ENCODE measurements at regions not wholly inside any gene's neighbourhood (a gene's known extent, or its start where the extent isn't known, plus 50 kb on each side); places are given as distances from the start of the nearest gene placed in this dataset.
"Not testable (repeated sequence)": the region's sequence is repeated elsewhere in the genome, so short reads cannot be mapped to it uniquely, and the experiment has no call there.

DNA sequence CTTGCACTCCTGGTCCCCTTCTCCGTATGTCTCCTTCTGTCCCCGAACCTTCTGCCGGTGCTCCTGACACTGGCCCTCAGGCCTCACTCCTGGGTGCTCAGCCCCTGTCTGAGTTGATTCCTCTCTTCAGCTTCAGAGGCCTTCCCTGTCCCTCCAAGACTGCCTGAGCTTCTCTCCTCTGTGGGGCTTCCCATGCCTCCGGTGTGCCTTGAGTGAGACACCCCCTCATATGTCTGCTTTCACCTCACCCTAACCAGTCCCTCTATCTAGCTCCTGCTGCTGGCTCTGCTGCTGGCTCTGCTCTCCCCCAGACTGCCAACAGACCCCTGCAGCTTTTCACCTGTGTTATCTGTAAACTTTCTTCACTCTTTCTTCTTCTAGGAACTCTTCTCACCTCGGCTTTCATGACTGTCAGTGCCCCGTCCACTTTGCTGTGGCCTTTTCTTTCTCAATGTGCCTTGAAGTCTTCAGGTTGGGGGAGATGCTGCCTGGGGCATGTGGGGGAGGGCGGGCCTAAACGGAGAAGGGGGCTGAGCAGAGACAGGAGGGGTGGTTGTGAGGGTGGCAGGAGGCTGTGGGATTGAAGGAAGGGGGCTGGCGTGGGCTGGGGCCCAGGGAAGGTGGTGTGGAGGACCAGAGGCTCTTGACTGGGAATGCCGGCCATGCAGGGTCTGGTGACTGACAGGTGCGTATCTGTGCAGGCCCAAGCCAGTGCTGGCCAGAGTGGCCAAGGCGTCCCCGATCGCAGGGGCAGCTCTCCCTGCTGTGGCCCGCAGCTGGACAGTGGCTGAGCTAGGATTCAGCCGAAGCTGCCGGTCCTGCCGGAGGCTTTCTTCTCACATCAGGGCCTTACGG is 81.3 kb downstream of the METRNL start:
- TF ChIP-seq, protein P1, sequence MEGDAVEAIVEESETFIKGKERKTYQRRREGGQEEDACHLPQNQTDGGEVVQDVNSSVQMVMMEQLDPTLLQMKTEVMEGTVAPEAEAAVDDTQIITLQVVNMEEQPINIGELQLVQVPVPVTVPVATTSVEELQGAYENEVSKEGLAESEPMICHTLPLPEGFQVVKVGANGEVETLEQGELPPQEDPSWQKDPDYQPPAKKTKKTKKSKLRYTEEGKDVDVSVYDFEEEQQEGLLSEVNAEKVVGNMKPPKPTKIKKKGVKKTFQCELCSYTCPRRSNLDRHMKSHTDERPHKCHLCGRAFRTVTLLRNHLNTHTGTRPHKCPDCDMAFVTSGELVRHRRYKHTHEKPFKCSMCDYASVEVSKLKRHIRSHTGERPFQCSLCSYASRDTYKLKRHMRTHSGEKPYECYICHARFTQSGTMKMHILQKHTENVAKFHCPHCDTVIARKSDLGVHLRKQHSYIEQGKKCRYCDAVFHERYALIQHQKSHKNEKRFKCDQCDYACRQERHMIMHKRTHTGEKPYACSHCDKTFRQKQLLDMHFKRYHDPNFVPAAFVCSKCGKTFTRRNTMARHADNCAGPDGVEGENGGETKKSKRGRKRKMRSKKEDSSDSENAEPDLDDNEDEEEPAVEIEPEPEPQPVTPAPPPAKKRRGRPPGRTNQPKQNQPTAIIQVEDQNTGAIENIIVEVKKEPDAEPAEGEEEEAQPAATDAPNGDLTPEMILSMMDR (IDR thresholded peaks at IDR 0.05; ENCODE audit: extremely low read depth, missing control alignments), result no peak
- no peak for DNase-seq (ENCODE audit: low spot score)

DNA sequence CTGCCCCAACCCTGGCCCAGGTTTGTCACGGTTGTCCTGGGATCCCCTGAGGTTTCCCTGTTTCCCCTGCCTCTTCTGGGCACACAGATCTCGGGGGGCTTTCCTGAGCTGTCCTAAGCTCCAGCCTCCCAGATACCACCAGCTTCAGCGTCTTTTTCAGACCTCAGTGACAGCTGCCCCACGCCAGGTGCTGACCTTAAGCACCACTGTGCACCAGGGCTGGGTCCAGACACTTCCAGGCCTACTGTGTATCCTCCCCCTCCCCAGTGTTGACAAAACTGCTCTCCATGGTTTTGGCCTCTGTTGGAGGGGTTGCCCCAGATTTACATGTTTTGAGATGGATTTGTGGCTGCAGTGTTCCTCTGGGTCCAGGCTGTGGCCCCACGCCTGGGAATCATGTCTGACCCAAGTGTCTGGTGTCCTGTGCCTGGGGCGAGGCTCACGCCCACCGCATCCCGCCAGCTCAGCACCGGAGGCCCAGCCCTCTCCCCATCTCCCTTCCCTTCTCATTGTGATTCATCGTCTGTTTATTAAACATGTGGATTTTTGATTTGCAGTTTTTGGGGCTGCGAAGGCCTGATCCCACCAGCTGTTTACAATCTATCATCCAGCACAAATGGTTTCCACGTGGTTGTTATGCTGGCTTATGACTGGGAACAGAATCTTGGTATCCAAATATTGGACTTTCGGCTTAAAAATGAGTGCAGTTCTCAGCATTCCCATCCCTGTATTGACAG is 82.1 kb downstream of the METRNL start:
- DNase-seq (ENCODE audit: low spot score), result no peak

DNA sequence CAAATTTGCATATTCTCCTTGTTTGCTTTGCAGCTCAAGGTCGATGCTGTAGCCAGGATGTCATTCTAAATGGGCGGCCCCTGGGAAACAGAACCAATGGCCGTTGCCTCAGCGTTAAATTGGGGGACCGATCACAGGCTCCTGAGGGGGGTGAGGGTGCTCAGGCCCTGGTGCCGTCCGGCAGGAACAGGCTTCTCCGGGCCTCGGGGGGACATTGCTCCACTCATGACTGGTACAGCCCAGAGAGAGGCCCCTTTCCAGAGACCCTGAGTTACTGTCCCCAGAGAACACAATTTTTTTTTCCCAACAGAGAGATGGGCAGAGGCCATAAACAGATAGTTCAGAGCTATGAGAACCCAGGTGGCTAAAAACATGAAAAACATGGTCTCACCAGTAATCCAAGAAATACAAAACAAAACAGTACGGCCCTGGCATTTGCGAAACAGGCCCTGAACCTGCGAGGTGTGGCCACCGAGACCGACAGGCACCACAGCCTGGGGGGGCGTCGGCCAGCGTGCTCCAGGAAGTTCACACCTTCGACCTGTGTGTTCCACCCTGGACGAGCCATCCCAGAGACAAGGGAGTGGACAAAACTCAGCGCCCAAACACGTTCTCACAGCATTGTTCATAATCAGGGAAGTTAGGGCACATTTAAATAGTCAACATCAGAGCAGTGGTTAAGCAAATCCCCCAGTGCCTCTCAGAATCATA is 82.8 kb downstream of the METRNL start:
- TF ChIP-seq, protein P1 (IDR thresholded peaks at IDR 0.05; ENCODE audit: extremely low read depth, missing control alignments), result no peak
- no peak for DNase-seq (ENCODE audit: low spot score)

More for the DNA sequence above, 82.1 kb downstream of the METRNL start:
- TF ChIP-seq, protein P1 (IDR thresholded peaks at IDR 0.05; ENCODE audit: extremely low read depth, missing control alignments), result no peak

DNA sequence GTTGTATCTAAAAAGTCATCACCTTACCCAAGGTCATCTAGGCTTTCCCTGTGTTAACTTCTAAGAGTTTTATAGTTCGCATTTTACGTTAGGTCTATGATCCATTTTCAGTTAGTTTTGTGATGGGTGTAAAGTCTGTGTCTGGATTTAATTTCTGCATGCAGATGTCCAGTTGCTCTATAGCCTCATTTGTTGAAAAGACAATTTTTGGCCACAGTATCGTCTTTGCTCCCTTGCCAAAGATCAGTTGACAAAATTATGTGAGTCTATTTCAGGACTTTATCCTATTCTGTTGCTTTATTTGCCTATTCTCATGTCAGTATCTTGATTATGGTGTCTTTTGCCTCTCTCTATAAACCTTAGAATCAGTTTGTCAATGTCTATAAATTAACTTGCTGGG is 85.1 kb downstream of the METRNL start:
- no peak for DNase-seq (ENCODE audit: low spot score)
- TF ChIP-seq, protein P1 (IDR thresholded peaks at IDR 0.05; ENCODE audit: extremely low read depth, missing control alignments), result no peak

DNA sequence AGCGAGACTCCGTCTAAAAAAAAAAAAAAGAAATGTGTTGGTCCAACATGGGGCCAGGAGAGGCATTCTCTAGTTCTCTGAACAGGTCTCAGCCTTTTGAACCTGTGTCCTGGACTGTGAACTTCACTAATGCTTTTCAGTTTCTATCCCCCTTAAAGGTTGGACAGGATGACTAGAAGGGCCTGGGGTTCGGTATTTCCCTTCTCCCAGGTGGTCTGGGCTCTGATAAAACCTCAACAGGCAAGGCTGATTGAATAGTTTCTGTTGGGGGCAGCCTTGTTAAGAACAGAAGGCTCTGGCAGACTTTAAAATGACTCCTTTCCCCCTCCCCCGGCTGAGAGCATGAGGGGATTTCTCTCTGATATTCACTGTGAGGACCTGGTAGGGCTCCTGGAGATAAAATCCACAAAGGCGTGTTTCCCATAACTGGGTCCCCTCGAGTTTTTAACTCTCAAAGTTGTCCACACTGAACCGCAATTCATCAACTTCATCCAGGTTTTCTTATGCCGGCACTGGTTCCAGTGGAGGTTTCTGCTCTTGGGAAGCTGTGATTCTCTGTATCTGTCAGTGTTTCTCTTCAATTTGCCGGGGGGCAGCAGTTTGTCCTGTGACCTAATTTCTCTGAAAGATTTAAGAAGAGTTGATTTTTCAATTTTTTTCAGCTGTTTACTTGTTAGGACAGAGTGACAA is 91.3 kb downstream of the METRNL start:
- TF ChIP-seq, protein P1 (IDR thresholded peaks at IDR 0.05; ENCODE audit: extremely low read depth, missing control alignments), result no peak

DNA sequence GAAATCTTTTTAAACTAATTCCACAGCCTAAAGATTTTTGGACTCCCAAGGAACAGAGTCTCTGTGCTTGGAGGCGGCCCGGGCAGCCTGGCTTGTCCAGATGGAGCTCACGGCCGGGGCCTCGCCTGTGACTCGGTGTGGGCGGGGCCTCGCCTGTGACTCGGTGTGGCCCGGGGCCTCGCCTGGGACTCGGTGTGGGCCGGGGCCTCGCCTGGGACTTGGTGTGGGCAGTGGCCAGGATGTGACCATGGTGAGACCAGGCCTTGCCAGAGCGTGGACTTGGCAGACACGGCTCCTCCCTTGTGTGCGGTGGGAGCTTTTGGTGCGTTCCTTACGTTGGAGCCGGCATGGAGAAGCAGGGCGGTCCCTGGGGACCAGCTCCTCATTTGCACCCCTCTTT is 92.3 kb downstream of the METRNL start:
- TF ChIP-seq, protein P1 (IDR thresholded peaks at IDR 0.05; ENCODE audit: extremely low read depth, missing control alignments), result no peak
- DNase-seq (ENCODE audit: low spot score), result no peak

More for the DNA sequence above, 91.3 kb downstream of the METRNL start:
- DNase-seq (ENCODE audit: low spot score), result no peak

DNA sequence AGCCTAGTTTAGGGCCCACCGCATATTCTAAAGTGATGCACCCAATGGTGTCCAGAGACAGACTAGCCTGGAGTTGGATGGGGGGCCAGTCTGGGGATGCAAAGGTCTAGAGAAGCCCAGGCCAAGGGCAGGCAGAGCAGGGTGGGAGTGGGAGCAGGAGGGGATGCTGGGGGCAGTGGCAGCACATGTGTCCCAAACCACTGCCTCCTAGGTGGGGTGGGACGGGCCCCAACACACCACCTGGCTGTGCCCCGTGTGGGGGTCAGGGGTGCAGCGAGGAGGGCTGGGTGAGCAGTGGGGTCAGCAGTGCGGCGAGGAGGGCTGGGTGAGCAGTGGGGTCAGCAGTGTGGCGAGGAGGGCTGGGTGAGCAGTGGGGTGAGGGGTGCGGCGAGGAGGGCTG is 92.7 kb downstream of the METRNL start:
- DNase-seq (ENCODE audit: low spot score), result not testable (repeated sequence)

DNA sequence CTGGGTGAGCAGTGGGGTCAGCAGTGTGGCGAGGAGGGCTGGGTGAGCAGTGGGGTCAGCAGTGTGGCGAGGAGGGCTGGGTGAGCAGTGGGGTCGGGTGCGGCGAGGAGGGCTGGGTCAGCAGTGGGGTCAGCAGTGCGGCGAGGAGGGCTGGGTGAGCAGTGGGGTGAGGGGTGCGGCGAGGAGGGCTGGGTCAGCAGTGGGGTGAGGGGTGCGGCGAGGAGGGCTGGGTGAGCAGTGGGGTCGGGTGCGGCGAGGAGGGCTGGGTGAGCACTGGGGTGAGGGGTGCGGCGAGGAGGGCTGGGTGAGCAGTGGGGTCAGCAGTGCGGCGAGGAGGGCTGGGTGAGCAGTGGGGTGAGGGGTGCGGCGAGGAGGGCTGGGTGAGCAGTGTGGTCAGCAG is 93.2 kb downstream of the METRNL start:
- DNase-seq (ENCODE audit: low spot score), result not testable (repeated sequence)

DNA sequence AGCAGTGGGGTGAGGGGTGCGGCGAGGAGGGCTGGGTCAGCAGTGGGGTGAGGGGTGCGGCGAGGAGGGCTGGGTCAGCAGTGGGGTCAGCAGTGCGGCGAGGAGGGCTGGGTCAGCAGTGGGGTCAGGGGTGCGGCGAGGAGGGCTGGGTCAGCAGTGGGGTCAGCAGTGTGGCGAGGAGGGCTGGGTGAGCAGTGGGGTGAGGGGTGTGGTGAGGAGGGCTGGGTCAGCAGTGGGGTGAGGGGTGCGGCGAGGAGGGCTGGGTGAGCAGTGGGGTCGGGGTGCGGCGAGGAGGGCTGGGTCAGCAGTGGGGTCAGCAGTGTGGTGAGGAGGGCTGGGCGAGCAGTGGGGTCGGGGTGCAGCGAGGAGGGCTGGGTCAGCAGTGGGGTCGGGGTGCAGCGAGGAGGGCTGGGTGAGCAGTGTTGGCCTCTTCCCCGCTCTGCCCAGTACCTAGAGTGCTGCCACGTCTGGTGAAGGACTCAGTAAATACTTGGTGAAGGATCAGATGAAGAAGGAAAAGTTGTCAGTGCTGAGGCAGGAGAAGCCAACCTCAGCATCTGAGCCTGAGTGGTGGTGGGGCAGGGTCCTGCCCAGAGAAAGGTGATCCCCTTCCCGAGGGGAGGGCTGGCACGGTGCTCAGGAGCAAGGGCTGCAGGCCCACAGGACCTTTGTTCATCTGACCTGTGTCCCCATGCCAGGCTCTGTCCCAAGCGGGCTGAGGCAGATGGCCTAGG is 93.9 kb downstream of the METRNL start:
- not testable (repeated sequence) for DNase-seq (ENCODE audit: low spot score)
